Smooth muscle cell (in vitro differentiated cells): ENCODE measurements at regions not wholly inside any gene's neighbourhood (a gene's known extent, or its start where the extent isn't known, plus 50 kb on each side); places are given as distances from the start of the nearest gene placed in this dataset.
A peak's percentile ranks its signal among the peaks of the same experiment; 100 is the strongest.

Experiments used
- DNase-seq: peaks from one replicate; lab custom pipeline; 2025; ENCODE audit not compliant: unreplicated experiment; lab: John Stamatoyannopoulos, UW
- H2AFZ ChIP-seq: fragments of 200-600 bp; sonication (generic); 2 replicates; pipeline ENCODE4 v1.6.0; 2016; ENCODE audit warnings: antibody characterized with exemption, low read depth, mild to moderate bottlenecking
- H3F3A ChIP-seq: fragments of 200-600 bp; sonication (generic); 2 replicates; pipeline ENCODE4 v1.6.0; 2017; ENCODE audit warnings: antibody characterized with exemption, low read depth
- H3K27ac ChIP-seq: fragments of 200-600 bp; sonication (generic); 2 replicates; pipeline ENCODE4 v1.5.1; 2016; ENCODE audit warnings: low read depth, mild to moderate bottlenecking
- H3K27me3 ChIP-seq: fragments of 200-600 bp; sonication (generic); 2 replicates; pipeline ENCODE4 v1.6.1; 2016; ENCODE audit warnings: low read depth, mild to moderate bottlenecking
- H3K36me3 ChIP-seq: fragments of 200-600 bp; sonication (generic); 2 replicates; pipeline ENCODE4 v1.5.1; 2016; ENCODE audit warnings: low read depth
- H3K4me1 ChIP-seq: fragments of 200-600 bp; sonication (generic); 2 replicates; pipeline ENCODE4 v1.5.1; 2016; ENCODE audit warnings: low read depth
- H3K4me2 ChIP-seq: fragments of 200-600 bp; sonication (generic); 2 replicates; pipeline ENCODE4 v1.6.0; 2016; ENCODE audit warnings: mild to moderate bottlenecking
- H3K4me3 ChIP-seq: fragments of 200-600 bp; sonication (generic); 2 replicates; pipeline ENCODE4 v1.5.1; 2016; ENCODE audit warnings: mild to moderate bottlenecking
- H3K79me2 ChIP-seq: fragments of 200-600 bp; sonication (generic); 2 replicates; pipeline ENCODE4 v1.6.0; 2016; ENCODE audit warnings: low read depth, mild to moderate bottlenecking
- H3K9ac ChIP-seq: fragments of 200-600 bp; sonication (generic); 2 replicates; pipeline ENCODE4 v1.6.0; 2016; ENCODE audit warnings: low read depth
- H3K9me3 ChIP-seq: fragments of 200-600 bp; sonication (generic); replicated peaks from 2 replicates; pipeline ENCODE4 v1.5.1; 2016; ENCODE audit warnings: low read depth
- H4K20me1 ChIP-seq: fragments of 200-600 bp; sonication (generic); 2 replicates; pipeline ENCODE4 v1.6.0; 2016; ENCODE audit warnings: low read depth
- WGBS: methylation state at CpG from one replicate; pipeline ENCODE4 v1.1.7; 2016; ENCODE audit warnings: low lambda C conversion rate; 5-methylcytosine and 5-hydroxymethylcytosine counted together
- TF ChIP-seq, protein P1 (sequence below): fragments of 200-600 bp; sonication (generic); IDR thresholded peaks from 2 replicates; pipeline ENCODE4 v1.5.1; 2017; ENCODE audit warnings: borderline replicate concordance, mild to moderate bottlenecking, antibody characterized with exemption; ENCODE audit not compliant: insufficient read depth, poor library complexity, severe bottlenecking

DNA sequence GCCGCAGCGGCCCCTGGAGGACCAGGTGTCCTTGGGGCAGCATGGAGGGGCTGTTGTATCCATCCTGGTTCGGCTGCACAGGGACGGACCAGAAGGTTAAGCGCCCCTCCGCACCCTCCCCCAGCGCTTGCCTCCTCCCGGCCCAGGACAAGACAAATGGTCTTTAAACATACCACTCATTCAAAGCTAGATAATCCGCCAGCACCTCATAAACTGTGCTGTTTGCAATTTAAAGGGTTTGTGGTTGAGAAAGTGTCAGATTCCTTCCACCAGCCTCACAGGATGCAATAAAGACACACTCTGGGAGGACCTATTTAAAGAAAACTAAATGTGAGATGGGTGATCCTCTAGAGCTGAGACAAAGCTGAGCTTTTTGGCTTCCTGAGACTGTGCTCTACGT is 426.2 kb upstream of the EEF2KMT start:
- no peaks in the 10 kb centered on the region for H3K79me2 ChIP-seq
- no peak for DNase-seq
- H3K27ac ChIP-seq: no peak overlapping the region
- no peaks in the 10 kb centered on the region for H3K36me3 ChIP-seq
- H3K4me2 ChIP-seq: peak overlapping the region; percentile 27
- TF ChIP-seq, protein P1, sequence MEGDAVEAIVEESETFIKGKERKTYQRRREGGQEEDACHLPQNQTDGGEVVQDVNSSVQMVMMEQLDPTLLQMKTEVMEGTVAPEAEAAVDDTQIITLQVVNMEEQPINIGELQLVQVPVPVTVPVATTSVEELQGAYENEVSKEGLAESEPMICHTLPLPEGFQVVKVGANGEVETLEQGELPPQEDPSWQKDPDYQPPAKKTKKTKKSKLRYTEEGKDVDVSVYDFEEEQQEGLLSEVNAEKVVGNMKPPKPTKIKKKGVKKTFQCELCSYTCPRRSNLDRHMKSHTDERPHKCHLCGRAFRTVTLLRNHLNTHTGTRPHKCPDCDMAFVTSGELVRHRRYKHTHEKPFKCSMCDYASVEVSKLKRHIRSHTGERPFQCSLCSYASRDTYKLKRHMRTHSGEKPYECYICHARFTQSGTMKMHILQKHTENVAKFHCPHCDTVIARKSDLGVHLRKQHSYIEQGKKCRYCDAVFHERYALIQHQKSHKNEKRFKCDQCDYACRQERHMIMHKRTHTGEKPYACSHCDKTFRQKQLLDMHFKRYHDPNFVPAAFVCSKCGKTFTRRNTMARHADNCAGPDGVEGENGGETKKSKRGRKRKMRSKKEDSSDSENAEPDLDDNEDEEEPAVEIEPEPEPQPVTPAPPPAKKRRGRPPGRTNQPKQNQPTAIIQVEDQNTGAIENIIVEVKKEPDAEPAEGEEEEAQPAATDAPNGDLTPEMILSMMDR: no peak
- H3K4me1 ChIP-seq: peaks cover 7% of the 10 kb centered on the region
- H3K9me3 ChIP-seq: no peaks in the 10 kb centered on the region
- no peaks in the 10 kb centered on the region for H4K20me1 ChIP-seq
- no peaks in the 10 kb centered on the region for H3F3A ChIP-seq
- peaks cover 96% of the 10 kb centered on the region for H3K27me3 ChIP-seq
- H3K4me3 ChIP-seq: no peak overlapping the region
- no peak overlapping the region for H2AFZ ChIP-seq
- WGBS: 34% methylated on average over 10 of the region's 10 CpGs
- no peak overlapping the region for H3K9ac ChIP-seq

DNA sequence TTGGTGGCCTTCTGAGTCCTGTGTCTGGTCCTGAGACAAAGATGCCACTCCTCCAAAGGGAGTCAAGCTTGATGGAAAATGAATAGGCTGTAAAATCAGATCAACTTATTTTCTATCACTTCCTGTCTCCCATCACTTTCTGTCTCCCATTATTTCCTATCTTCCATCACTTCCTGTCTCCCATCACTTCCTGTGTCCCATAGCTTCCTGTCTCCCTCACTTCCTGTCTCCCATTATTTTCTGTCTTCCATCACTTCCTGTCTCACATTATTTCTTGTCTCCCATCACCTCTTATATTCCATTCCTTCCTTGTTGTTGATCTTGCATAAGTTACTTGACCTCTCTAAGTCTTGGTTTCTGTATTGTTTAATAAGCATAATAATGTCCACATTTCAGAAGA is 418.5 kb upstream of the EEF2KMT start:
- no peaks in the 10 kb centered on the region for H3K36me3 ChIP-seq
- H3K4me2 ChIP-seq: no peak overlapping the region

DNA sequence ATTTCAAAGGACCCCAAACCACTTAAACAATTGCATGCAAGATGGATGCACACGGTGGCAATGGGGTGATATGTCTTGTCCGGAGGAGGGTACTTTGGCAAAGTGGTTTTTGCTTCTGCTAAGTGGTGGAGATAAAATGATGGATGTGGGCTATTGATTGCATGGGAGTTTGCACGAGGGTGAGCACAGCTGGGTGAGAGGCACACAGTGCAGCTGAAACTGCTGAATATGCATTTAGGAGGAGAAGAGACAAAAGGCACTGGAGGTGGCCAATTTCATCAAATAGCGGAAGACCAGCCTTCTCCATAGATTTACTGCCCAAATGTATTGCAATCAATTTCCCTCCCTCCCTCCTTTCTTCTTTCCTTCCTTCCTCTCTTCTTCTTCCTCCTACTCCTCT is 414.4 kb upstream of the EEF2KMT start:
- Histone ChIP-seq H3K9ac (no peak overlapping the region), H3K27ac (no peak overlapping the region), H3K9me3 (no peaks in the 10 kb centered on the region), H4K20me1 (no peaks in the 10 kb centered on the region), H3K79me2 (no peaks in the 10 kb centered on the region), H3K36me3 (no peaks in the 10 kb centered on the region), H3F3A (no peaks in the 10 kb centered on the region), H3K4me1 (peaks cover 16% of the 10 kb centered on the region), H2AFZ (no peak overlapping the region), H3K27me3 (peaks cover 26% of the 10 kb centered on the region), H3K4me2 (no peak overlapping the region), H3K4me3 (no peak overlapping the region)
- no peak for DNase-seq
- 85% methylated on average over 4 of the region's 4 CpGs for WGBS
- TF ChIP-seq, protein P1: no peak

More for the DNA sequence above, 418.5 kb upstream of the EEF2KMT start:
- TF ChIP-seq, protein P1: no peak
- no peak overlapping the region for H3K4me3 ChIP-seq
- H3K27me3 ChIP-seq: peaks cover 57% of the 10 kb centered on the region
- H3K9me3 ChIP-seq: no peaks in the 10 kb centered on the region
- H3K4me1 ChIP-seq: peaks cover 9% of the 10 kb centered on the region
- H3K79me2 ChIP-seq: no peaks in the 10 kb centered on the region
- no peak for DNase-seq
- H3K27ac ChIP-seq: no peak overlapping the region
- H2AFZ ChIP-seq: no peak overlapping the region
- no peak overlapping the region for H3K9ac ChIP-seq
- no peaks in the 10 kb centered on the region for H3F3A ChIP-seq
- no peaks in the 10 kb centered on the region for H4K20me1 ChIP-seq

DNA sequence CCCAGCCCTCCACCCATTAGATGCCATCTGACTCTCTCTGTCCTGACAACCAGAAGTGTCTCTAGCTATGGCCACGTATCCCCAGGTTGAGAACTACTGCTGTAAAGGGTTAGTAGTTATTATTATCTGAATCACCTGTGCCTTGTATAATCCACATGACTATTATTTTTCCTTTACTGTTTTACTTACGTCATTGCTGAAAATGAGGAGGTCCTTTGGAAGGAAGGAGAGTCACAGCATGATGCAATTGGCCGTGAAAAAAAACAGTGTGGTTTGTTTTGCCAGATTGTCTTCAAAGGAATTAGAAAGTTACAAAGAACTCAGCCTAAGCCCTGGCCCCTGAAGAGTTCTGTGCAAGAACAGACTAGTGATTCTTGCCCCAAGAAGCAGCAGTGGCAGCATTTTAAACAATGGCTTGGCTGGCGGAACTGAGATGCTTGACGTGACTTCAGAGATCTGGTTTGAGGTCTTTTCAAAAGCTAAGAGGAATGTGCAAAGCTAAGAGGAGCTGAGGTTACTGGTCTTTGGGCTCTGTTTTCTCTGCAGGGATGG is 413.3 kb upstream of the EEF2KMT start:
- H3K36me3 ChIP-seq: no peaks in the 10 kb centered on the region
- WGBS: 38% methylated on average over 5 of the region's 5 CpGs
- TF ChIP-seq, protein P1: no peak

More for the DNA sequence above, 413.3 kb upstream of the EEF2KMT start:
- DNase-seq: no peak
- H3K4me3 ChIP-seq: no peak overlapping the region
- H3K4me2 ChIP-seq: no peak overlapping the region
- H3K9me3 ChIP-seq: no peaks in the 10 kb centered on the region
- no peaks in the 10 kb centered on the region for H3K79me2 ChIP-seq
- H2AFZ ChIP-seq: no peak overlapping the region
- H4K20me1 ChIP-seq: no peaks in the 10 kb centered on the region
- H3F3A ChIP-seq: no peaks in the 10 kb centered on the region
- no peak overlapping the region for H3K9ac ChIP-seq
- H3K4me1 ChIP-seq: peaks cover 16% of the 10 kb centered on the region
- H3K27ac ChIP-seq: no peak overlapping the region
- peaks cover 33% of the 10 kb centered on the region for H3K27me3 ChIP-seq
